AG04449 (cell line): ENCODE measurements at regions not wholly inside any gene's neighbourhood (a gene's known extent, or its start where the extent isn't known, plus 50 kb on each side); places are given as distances from the start of the nearest gene placed in this dataset.

Source experiments
- CTCF ChIA-PET: fragments of 350-600 bp; formaldehyde crosslinking; extraction: SDS; loops from one replicate; lab custom pipeline; 2021; ENCODE audit warnings: antibody characterized with exemption; lab: Yijun Ruan, JAX
- POLR2A ChIA-PET: fragments of 400-600, 350-600 bp; formaldehyde crosslinking; extraction: SDS; loops from one replicate; lab custom pipeline; 2020; ENCODE audit warnings: antibody characterized with exemption, inconsistent platforms; lab: Yijun Ruan, JAX
- DNase-seq: peaks from one replicate; pipeline ENCODE4 v3.0.0-alpha.2; 2010; ENCODE audit warnings: low read depth, low spot score
- H3K4me3 ChIP-seq: 2 replicates; pipeline ENCODE4 v1.5.1; 2011; ENCODE audit warnings: low read depth, mild to moderate bottlenecking, control low read depth, low read length
- CTCF ChIP-seq: IDR thresholded peaks from one replicate; pipeline ENCODE4 v1.5.1; 2011; ENCODE audit warnings: mild to moderate bottlenecking, moderate library complexity, low read length, control low read depth, inconsistent platforms; ENCODE audit not compliant: insufficient read depth; ENCODE audit errors: missing control alignments

GRCh38 chr7:156145996-156146395 lies 333.7 kb upstream of the SHH start:
- no peak for DNase-seq
- ChIA-PET POLR2A (no interaction called here), CTCF (no interaction called here)

GRCh38 chr7:156145184-156145583 lies 332.9 kb upstream of the SHH start:
- H3K4me3 ChIP-seq, result no peak overlapping the region
- POLR2A ChIA-PET, result no interaction called here
- no peak for DNase-seq
- CTCF ChIA-PET, result no interaction called here
- no peak for TF ChIP-seq CTCF

More at GRCh38 chr7:156145996-156146395, 333.7 kb upstream of the SHH start:
- no peak overlapping the region for H3K4me3 ChIP-seq
- no peak for TF ChIP-seq CTCF

GRCh38 chr7:156143683-156144082 lies 331.4 kb upstream of the SHH start:
- no peak for TF ChIP-seq CTCF
- no peak overlapping the region for H3K4me3 ChIP-seq
- ChIA-PET POLR2A (no interaction called here), CTCF (no interaction called here)
- no peak for DNase-seq

- DNase-seq, result no peak
- no peak for TF ChIP-seq CTCF
- POLR2A ChIA-PET, result no interaction called here
- CTCF ChIA-PET, result no interaction called here
- no peak overlapping the region for H3K4me3 ChIP-seq
These were observed 330.9 kb upstream of the SHH start for GRCh38 chr7:156143158-156143557.

GRCh38 chr7:156141941-156142340 lies 329.7 kb upstream of the SHH start:
- POLR2A ChIA-PET, result no interaction called here
- TF ChIP-seq CTCF, result no peak
- CTCF ChIA-PET, result no interaction called here
- no peak for DNase-seq
- no peak overlapping the region for H3K4me3 ChIP-seq

GRCh38 chr7:156140896-156141295 lies 328.6 kb upstream of the SHH start:
- no peak overlapping the region for H3K4me3 ChIP-seq
- no peak for DNase-seq
- ChIA-PET CTCF (no interaction called here), POLR2A (no interaction called here)
- TF ChIP-seq CTCF, result no peak
